HG02798 (cell line): ENCODE measurements at regions not wholly inside any gene's neighbourhood (a gene's known extent, or its start where the extent isn't known, plus 50 kb on each side); places are given as distances from the start of the nearest gene placed in this dataset.
"Not testable (repeated sequence)": the region's sequence is repeated elsewhere in the genome, so short reads cannot be mapped to it uniquely, and the experiment has no call there.

Experiments used
- ATAC-seq: cut with Tn5 transposase; IDR thresholded peaks from one replicate; pipeline ENCODE4 v1.9.1; 2021; ENCODE audit warnings: mild to moderate bottlenecking; ENCODE audit not compliant: unreplicated experiment, poor library complexity

DNA sequence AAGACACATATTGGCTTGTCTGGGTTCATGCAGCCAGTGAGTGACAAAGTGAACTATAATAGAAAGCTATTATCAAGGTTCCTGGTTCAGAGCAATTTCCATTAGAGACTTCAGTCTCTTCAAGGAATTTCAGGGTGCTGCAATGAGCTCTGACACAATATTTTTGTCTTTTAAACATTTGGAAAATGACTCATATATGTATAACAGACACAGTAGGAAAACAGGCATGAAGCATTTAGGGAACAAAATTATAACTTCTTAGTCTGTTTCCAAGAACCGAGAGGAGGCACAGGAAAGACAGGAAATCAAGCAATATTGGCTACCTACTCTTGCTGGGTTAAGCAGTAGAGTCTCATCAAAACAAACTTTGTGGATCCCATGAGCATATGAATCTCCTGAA lies 170.4 kb downstream of the PTPRC start:
- ATAC-seq, result no peak

DNA sequence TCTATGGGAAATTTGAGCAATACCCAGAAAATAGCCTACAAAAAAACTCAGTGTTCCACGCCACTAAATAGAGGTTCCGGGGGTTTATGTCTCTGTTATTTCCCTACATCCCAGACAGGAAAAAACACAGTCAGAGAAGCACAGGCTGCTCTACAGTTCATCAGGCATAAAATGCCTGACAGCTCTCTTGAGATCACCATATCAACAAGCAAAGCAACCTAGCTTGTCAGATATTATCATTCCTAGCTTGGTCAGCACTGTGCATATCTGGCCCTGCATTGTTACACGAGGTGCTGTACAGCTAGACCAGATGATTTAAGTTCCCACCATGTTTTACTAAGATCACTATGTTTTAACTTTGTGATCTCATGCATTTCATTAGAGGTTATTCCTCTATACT lies 172.6 kb downstream of the PTPRC start:
- no peak for ATAC-seq

DNA sequence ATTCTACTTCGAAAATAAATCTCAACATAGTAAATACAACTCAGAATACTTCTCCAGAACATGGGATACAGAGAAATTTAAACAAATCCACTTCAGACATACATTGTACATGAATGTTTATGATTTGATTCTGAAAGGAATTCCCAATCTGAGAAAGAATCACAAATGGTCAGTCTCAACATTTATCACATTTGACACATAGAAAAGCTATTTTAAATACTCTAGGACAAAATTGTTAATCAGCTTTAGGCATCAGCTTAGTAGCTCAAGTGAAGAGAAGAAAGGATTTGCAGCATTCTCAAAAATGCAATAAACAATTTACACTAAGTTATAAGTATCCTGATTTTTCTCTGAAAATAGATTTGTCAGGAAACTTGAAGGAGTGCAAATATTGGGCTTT lies 184.8 kb downstream of the PTPRC start:
- ATAC-seq, result no peak

DNA sequence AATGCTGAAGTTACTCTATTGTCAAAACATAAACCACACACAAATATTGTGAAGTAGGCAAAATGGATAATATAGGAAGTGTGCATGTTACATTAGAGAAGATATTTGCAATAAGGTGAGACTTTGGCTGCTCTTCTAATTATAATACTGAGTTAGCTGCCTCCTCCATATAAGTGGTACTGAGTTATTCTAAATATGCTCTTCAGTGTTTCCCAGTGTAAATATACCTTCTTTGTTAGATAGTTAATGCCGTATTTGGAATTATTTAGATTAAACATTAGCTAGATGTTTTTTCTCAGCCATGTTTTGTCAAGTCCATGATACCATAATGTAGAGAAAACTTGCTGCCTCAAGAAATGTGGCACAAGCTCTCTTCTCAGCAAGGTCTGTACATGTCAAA lies 186.4 kb downstream of the PTPRC start:
- ATAC-seq, result no peak

DNA sequence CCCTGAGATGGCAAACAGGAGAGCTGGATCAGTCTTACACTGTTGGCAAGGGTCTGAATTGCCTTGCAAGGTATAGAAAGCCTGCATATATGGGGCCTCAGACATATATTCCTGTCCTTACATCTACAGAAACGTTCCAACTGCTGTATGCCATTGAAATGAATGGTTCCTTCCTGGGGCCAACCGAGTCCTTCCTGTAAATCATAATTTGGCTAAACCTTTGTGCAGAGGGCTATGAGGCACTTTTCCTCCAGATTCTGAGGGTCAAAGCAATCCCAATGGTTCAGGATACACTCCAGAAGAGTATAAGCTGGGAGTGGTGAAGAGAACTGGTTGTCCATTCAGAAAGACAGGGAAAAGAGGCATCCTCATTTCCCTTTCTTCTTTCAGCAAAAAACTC lies 190.5 kb downstream of the PTPRC start:
- ATAC-seq, result no peak

DNA sequence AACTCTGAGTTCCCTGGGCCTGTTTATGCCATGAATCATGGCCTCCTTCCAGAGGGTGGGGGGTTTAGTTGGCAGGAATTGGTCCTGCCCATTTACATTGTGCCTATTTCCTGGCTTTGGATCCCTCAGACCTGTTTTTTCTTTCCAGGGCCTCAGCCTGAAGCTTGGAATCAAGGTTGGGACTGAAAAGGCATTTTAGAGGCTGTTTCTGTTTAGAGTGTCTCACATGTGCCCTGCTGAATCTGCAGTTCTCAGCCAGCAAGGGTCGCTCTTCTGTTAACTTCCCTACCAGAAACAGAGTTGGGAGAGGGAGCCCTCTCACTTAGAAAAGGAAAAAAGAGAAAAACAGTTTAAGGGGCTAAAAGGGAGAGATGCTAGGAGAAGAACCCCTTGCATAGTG lies 191.1 kb downstream of the PTPRC start:
- no peak for ATAC-seq

DNA sequence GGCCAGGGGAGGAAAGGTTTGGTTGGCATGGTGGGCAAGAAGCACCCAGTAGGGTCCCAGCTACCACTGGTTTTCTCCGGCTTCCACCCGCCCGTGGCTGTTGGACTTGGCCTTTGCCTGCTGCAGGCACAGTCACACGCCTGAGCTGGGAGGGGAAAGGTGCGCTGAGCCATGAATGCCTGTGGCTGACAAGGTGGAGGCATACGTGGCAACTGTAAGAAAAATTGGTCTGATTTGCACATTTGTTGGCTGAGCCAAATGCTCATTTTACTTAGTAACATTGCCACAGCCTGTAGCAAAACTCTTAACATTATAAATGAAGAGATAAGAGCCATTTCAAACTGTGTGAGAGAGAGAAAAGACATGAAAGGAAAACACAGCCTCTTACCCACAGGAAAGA lies 191.6 kb downstream of the PTPRC start:
- no peak for ATAC-seq

DNA sequence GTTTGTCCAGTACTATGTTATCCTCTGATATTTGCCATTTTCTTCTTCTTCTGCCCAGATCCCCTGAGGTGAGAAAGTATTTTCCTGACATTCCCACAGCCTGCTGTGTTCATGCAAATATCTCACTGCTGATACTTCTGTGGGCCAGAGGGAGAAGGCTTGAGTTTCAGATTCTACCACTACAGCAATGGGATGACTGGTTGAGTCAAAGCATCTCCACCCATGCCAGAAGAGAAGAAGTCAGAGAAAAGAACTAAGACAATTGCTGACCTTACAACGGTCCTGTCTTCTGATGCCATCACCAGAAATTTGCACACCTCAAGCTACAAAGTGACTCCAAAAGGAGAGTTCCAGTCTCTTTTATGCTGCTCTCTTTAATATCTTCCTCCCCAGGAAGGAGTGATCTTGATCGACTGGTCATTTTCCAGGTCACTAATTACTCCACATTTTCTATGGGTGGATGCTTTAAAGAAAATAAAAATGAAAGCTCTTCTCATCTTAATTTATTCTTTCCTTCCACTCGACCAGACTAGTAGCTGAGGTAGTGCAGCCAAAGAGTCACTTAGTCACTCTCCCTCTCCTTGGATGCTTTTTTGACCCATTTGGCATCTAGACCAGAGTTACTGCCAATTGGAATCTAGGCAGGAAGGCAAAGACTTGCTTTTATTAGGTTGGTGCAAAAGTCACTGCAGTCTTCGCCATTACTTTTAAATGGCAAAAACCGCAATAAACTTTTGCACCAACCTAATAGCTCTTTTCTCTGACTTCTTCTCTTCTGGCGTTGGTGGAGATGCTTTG lies 195.1 kb downstream of the PTPRC start:
- ATAC-seq, result no peak

DNA sequence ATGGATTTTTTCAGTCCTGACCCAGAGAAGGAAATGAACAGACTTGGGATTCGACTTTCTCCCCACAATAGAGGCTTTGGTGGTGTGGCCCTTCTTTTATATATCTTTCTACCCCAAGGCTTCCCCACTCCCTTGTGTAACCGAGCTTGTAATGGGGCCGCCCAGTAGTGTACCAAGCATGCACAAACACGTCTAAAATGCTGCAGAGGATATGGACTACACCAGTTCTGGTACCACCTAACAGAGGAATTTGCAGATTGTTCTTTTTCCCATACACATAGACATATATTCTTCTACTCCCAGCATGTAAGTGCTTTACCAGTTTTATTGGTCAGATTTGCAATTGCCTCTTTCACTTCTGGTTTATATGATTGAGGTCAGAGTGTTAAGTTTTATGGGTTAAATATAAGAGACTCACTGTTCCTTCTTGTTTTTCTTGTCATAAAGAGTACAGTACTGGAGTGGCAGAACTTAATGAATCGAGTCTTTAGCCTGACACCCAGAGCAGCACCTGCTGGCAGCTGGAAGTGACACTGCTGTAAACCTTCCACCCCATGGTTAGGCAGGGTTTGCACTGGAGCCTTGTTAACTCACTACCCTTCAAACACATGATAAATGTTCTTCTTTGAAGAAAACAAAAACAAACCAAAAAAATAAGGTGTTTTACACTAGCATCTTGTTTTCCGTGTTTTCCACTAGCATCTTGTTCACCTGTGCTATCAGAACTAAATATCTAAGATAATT lies 198.6 kb downstream of the PTPRC start:
- no peak for ATAC-seq

DNA sequence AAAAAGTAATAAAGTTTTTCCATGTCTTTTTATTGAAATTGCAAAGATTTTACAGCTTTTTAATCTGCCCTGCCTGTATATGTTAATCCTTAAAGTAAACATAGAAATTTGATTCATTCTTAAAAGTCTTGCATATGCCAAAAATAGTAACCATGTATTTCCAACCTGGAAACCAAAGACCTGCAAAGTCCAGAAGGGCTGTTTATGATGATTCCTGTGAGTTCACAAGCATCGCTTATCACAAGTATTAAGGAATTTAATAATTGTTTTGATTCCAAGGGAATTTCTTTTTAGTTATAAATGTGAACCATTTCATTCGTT lies 199.1 kb downstream of the PTPRC start:
- ATAC-seq, result no peak

DNA sequence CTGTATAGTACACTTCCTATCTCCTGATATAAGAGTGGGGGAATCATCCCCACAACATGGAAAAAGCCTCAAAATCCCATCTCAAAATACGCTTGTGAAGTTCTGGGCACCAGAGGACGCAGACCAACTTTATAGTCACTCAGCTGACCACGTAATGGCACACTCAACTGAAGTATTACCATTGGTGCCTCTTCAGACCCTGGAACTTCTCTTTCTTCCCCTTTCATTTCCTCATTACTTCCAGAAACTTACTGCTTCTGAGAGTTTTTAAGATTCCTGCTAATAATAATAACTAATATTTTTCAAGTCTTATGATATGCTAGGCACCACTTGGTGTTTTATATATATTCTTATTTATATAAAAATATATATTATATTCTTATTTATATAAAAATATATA lies 202.6 kb downstream of the PTPRC start:
- no peak for ATAC-seq

DNA sequence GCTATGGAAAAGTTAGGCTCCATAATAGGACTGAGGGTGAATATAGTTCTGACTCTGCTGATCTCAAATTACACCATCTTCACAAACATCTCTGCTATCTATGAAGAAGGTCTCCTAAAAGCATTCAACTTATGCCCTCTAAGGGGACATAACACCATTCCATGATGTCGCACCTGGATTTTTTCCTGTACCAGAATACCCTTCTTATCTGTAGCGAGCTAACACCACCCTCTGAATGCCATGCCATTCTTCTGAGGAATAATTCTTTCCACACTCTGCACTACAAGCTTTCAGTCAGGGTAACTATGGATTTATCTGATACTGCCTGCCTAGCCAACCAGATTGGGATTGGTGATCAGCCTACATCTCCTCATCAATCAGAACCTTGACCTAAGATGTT lies 203.8 kb downstream of the PTPRC start:
- ATAC-seq, result no peak

DNA sequence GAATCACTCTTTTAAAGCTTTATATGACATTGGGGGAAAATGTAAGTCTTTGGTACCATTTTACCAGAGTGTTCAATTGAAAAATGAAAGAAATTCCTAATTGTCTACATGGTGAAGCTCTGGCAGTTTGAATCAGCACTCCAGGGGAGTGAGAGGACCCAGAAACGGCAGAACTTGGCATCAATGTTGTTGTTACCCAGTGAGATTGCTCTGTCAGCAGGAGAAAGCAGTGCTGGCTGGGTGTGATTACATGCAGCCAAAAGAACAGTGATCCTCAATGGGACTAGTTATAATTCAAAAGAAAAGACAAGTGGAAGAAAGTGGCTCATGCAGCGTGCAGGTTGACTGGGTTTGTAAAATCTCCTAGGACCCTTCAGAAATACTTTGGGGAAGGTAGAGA lies 206.4 kb downstream of the PTPRC start:
- no peak for ATAC-seq

DNA sequence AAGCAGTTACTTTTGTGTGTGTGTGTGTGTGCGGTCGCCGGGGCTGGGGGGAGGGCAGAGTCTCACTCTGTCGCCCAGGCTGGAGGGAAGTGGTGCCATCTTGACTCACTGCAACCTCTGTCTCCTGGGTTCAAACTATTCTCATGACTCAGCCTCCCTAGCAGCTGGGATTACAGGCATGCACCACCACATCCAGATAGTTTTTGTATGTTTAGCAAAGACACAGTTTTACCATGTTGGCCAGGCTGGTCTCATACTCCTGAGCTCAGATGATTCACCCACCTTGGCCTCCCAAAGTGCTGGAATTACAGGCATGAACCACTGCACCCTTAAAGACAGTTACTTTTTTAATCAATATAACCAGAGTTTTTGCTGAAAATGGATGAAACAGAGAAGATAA lies 207.0 kb downstream of the PTPRC start:
- no peak for ATAC-seq

DNA sequence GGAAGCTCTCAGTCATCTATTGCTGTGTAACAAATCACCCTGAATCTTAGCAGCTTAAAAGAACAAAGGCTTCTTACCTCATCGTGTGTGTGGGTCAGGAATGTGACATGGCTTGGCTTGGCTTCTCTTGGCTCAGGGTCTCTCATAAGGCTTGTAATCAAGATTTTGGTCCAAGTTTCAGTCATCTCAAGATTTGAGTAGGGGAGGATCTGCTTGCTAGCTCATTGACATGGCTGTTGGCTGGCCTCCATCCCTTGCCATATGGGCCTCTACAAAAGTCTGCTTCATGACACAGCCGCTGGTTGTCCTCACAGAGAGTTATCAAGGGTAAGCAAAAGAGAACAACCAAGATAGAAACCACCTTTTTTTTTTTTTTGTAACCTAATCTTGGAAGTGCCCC lies 207.7 kb downstream of the PTPRC start:
- ATAC-seq, result no peak

DNA sequence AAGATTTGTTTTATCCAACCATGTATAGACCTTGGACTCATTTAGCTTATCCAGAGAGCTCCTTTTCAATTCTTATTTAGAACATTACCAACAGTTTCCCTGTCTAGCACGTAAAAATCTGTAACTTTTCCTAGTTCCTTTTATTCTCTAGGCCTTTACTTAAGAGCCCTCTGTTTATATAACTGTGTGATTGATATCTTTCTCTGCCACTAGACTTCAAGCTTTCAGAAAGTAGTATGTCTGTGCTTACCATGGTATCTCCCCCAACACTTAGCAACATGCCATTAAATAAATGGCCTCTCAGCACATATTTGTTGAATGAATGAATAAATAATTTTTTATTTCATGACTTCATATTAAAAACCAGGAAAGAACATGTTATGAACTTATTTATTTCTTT lies 209.4 kb downstream of the PTPRC start:
- no peak for ATAC-seq

DNA sequence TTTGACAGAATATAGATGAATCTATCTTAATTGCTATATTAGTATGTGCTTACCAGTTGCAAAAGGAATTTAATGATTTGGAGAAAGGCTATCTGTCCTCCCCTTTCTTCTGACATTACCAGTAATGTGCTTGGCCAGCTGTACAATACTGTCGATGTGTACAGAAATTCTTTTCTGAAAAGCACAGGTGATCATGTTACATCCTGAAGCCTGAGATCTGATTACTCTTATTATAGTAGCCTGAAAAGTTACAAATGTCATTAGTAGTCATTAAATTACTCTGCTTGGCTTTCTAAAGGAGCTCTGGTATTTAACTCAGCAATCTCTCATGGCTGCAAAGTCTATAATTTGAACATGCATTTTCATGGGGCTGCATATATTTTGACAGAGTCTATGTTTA lies 209.8 kb downstream of the PTPRC start:
- ATAC-seq, result no peak

DNA sequence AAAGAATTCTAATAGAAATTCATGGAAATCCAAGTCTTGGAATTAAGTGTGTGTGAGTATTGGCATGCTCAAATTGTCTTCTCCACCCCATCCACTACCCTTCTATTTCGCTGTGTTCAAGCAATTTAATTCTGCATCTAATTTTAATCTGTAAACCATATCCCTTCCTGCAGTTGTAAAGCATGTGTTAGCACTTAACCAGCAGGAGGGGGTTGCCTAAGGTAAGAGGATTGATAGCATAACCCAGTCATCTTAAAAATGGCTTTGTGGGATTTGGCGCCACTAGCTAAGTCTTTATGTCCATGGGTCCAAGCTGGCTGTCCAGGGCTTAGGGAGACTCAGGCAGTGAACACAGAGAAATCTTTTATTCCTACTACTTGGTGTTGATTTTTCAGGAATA lies 210.3 kb downstream of the PTPRC start:
- ATAC-seq, result no peak

DNA sequence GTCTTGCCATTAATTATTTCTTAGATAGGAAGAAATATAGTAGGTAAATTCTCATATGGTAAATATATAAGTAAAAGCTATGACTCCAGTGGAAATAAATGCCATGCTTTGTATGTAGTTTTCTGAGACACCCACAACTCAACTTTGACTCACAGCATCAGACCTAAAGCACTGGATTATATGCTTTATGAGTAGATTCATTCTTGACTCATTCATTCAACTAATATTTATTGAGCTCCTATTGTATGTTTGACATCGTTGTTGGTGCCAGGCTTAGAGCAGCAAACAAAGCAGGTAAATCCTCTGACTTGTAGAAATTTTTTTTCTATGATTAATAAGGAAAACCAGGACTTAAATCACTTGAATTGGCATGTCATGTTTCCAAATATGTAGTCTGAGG lies 211.4 kb downstream of the PTPRC start:
- ATAC-seq, result no peak

DNA sequence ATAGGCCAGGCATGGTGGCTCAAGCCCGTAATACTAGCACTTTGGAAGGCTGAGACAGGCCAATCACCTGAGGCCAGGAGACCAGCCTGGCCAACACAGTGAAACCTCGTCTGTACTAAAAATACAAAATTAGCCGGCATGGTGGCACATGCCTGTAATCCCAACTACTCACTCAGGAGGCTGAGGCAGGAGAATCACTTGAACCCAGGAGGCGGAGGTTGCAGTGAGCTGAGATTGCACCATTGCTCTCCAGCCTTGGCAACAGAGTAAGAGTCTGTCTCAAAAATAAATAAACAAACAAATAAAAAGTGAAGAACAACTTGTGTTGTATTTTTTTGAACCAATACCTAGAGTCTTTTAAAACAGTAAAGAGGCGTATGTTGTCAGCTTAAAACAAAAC lies 212.1 kb downstream of the PTPRC start:
- not testable (repeated sequence) for ATAC-seq

DNA sequence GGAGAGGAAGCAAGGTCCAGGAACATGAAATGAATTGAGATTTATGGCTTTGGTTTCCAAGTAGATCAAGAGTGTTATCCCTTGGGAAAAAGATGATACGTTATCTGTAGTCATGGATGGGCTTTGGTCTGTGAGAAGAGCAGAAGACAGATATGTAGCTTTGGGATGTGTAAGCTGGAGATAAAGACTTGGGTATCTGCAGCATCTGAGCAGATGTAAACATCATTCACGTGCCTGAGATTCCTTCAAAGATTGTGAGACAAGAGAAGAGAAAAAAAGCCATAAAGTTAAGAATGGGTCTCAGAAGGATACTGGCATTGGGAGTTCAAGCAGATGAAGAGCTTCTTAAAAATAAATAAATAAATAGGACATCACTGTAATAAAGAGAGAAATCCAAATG lies 217.8 kb downstream of the PTPRC start:
- ATAC-seq, result no peak

DNA sequence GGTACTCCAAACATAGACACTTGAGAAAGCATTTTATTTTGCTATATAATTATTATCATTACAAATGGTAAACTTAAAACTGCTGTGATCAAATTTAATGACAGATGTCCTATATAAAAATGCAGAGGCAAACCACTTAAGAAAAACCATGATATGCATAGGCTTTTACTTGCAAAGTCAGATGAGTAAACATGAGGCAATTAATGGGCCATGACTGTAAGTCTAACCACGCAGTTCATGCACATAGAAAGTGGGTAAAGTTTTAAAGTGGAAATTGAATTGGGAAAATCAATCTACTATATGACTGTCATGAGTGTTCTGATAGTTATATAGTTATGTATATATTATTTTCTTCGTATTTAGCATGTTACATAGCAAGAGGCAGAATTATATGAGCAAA lies 219.2 kb downstream of the PTPRC start:
- ATAC-seq, result no peak
